HG02642 (cell line): ENCODE measurements at regions not wholly inside any gene's neighbourhood (a gene's known extent, or its start where the extent isn't known, plus 50 kb on each side); places are given as distances from the start of the nearest gene placed in this dataset.
A peak's percentile ranks its signal among the peaks of the same experiment; 100 is the strongest.
"Not testable (repeated sequence)": the region's sequence is repeated elsewhere in the genome, so short reads cannot be mapped to it uniquely, and the experiment has no call there.

Experiments
- ATAC-seq: cut with Tn5 transposase; IDR thresholded peaks from one replicate; pipeline ENCODE4 v1.9.1; 2021; ENCODE audit warnings: mild to moderate bottlenecking; ENCODE audit not compliant: unreplicated experiment, poor library complexity

GRCh38 chr6:155544677-155545076 is 89.0 kb upstream of the NOX3 start:
- no peak for ATAC-seq

GRCh38 chr6:155543166-155543847 is 87.7 kb upstream of the NOX3 start:
- no peak for ATAC-seq

GRCh38 chr6:155542036-155542435 is 86.4 kb upstream of the NOX3 start:
- no peak for ATAC-seq

- no peak for ATAC-seq
These were observed 83.2 kb upstream of the NOX3 start for GRCh38 chr6:155538708-155539390.

GRCh38 chr6:155534678-155535077 is 79.0 kb upstream of the NOX3 start:
- ATAC-seq: no peak

- peak; percentile 64 for ATAC-seq
These were observed 74.7 kb upstream of the NOX3 start for GRCh38 chr6:155530219-155530834.

GRCh38 chr6:155529814-155530213 is 74.2 kb upstream of the NOX3 start:
- ATAC-seq: not testable (repeated sequence)

- ATAC-seq: no peak
These were observed 73.4 kb upstream of the NOX3 start for GRCh38 chr6:155528982-155529453.

GRCh38 chr6:155528335-155528734 is 72.7 kb upstream of the NOX3 start:
- no peak for ATAC-seq

GRCh38 chr6:155527443-155527842 is 71.8 kb upstream of the NOX3 start:
- no peak for ATAC-seq

GRCh38 chr6:155523821-155524651 is 68.4 kb upstream of the NOX3 start:
- ATAC-seq: no peak

GRCh38 chr6:155521719-155522118 is 66.1 kb upstream of the NOX3 start:
- no peak for ATAC-seq

GRCh38 chr6:155520078-155520477 is 64.4 kb upstream of the NOX3 start:
- ATAC-seq: no peak

GRCh38 chr6:155519176-155519738 is 63.6 kb upstream of the NOX3 start:
- no peak for ATAC-seq

- no peak for ATAC-seq
These were observed 61.7 kb upstream of the NOX3 start for GRCh38 chr6:155517294-155517693.

- no peak for ATAC-seq
These were observed 55.2 kb upstream of the NOX3 start for GRCh38 chr6:155510879-155511278.

- no peak for ATAC-seq
These were observed 54.3 kb upstream of the NOX3 start for GRCh38 chr6:155509743-155510475.

GRCh38 chr6:155505608-155505989 is 50.0 kb upstream of the NOX3 start:
- no peak for ATAC-seq
